HEK293 (cell line): ENCODE measurements at regions not wholly inside any gene's neighbourhood (a gene's known extent, or its start where the extent isn't known, plus 50 kb on each side); places are given as distances from the start of the nearest gene placed in this dataset.

Experiments used
- CTCF ChIA-PET: fragments of 350-600 bp; formaldehyde crosslinking; extraction: SDS; loops from one replicate; lab custom pipeline; 2021; ENCODE audit warnings: antibody characterized with exemption; lab: Yijun Ruan, JAX
- POLR2A ChIA-PET: fragments of 300-600 bp; formaldehyde crosslinking; extraction: SDS; loops from one replicate; lab custom pipeline; 2020; ENCODE audit warnings: antibody characterized with exemption, inconsistent platforms; lab: Yijun Ruan, JAX
- H3K27ac ChIP-seq: fragments of 200-500 bp; sonication (Bioruptor generic); 2 replicates; pipeline ENCODE4 v1.5.1; 2014; ENCODE audit warnings: low read depth, low read length, control low read depth, inconsistent platforms; ENCODE audit errors: extremely low read depth
- H3K36me3 ChIP-seq, 2 experiments: fragments of 200-500 bp in 1 of 2; sonication (Bioruptor generic) in 1 of 2; 1 replicate in 1 of 2; 2 replicates in 1 of 2; pipeline ENCODE4 v1.5.1; 2014 to 2017; ENCODE audit warnings: inconsistent platforms in 2 of 2, low read length in 2 of 2; ENCODE audit not compliant: control insufficient read depth in 2 of 2, insufficient read depth in 1 of 2
- H3K4me1 ChIP-seq: fragments of 200-500 bp; sonication (Bioruptor generic); 2 replicates; pipeline ENCODE4 v1.5.1; 2014; ENCODE audit warnings: mild to moderate bottlenecking, low read length, inconsistent platforms; ENCODE audit not compliant: control insufficient read depth, insufficient read depth
- H3K4me3 ChIP-seq: 2 replicates; pipeline ENCODE4 v1.5.1; 2011; ENCODE audit warnings: low read depth, mild to moderate bottlenecking, control low read depth, low read length, moderate library complexity
- H3K9me3 ChIP-seq: fragments of 200-500 bp; sonication (Bioruptor generic); 2 replicates; pipeline ENCODE4 v1.5.1; 2014; ENCODE audit warnings: low read depth, low read length, inconsistent platforms; ENCODE audit not compliant: control insufficient read depth, insufficient read depth
- BCL11A ChIP-seq: fragments of 450-650 bp; formaldehyde crosslinking; IDR thresholded peaks from 2 replicates; pipeline ENCODE4 v1.5.1; 2016; ENCODE audit warnings: low read depth, missing biosample characterization, missing genetic modification characterization
- GLI4 ChIP-seq: fragments of 450-650 bp; formaldehyde crosslinking; IDR thresholded peaks from 2 replicates; pipeline ENCODE4 v1.5.1; 2016; ENCODE audit warnings: missing biosample characterization, missing genetic modification characterization
- GLIS2 ChIP-seq: fragments of 450-650 bp; formaldehyde crosslinking; IDR thresholded peaks from 2 replicates; pipeline ENCODE4 v1.5.1; 2016; ENCODE audit warnings: missing biosample characterization, missing genetic modification characterization
- KLF7 ChIP-seq: fragments of 450-650 bp; formaldehyde crosslinking; IDR thresholded peaks from 2 replicates; pipeline ENCODE4 v1.5.1; 2016; ENCODE audit warnings: missing biosample characterization, missing genetic modification characterization, borderline replicate concordance
- PRDM2 ChIP-seq: fragments of 450-650 bp; formaldehyde crosslinking; IDR thresholded peaks from 2 replicates; pipeline ENCODE4 v1.5.1; 2016; ENCODE audit warnings: missing biosample characterization, missing genetic modification characterization, borderline replicate concordance
- SCRT2 ChIP-seq: fragments of 450-650 bp; formaldehyde crosslinking; IDR thresholded peaks from 2 replicates; pipeline ENCODE4 v1.5.1; 2016; ENCODE audit warnings: missing biosample characterization, missing genetic modification characterization
- ZBTB11 ChIP-seq: fragments of 450-650 bp; formaldehyde crosslinking; conservative IDR thresholded peaks from 2 replicates; pipeline ENCODE4 v1.5.1; 2016; ENCODE audit warnings: low read depth, missing biosample characterization, missing genetic modification characterization
- ZBTB17 ChIP-seq: fragments of 450-650 bp; formaldehyde crosslinking; IDR thresholded peaks from 2 replicates; pipeline ENCODE4 v1.5.1; 2016; ENCODE audit warnings: missing biosample characterization, missing genetic modification characterization
- ZNF114 ChIP-seq: fragments of 450-650 bp; formaldehyde crosslinking; IDR thresholded peaks from 2 replicates; pipeline ENCODE4 v1.5.0; 2017; ENCODE audit warnings: missing biosample characterization, missing genetic modification characterization
- ZNF157 ChIP-seq: fragments of 450-650 bp; formaldehyde crosslinking; IDR thresholded peaks from 2 replicates; pipeline ENCODE4 v1.5.1; 2016; ENCODE audit warnings: missing biosample characterization, missing genetic modification characterization
- ZNF175 ChIP-seq: fragments of 450-650 bp; formaldehyde crosslinking; IDR thresholded peaks from 2 replicates; pipeline ENCODE4 v1.5.1; 2016; ENCODE audit warnings: missing biosample characterization, missing genetic modification characterization
- ZNF416 ChIP-seq: fragments of 450-650 bp; formaldehyde crosslinking; IDR thresholded peaks from 2 replicates; pipeline ENCODE4 v1.5.1; 2016; ENCODE audit warnings: missing biosample characterization, missing genetic modification characterization
- ZNF654 ChIP-seq: fragments of 450-650 bp; formaldehyde crosslinking; IDR thresholded peaks from 2 replicates; pipeline ENCODE4 v1.5.1; 2016; ENCODE audit warnings: low read depth, missing biosample characterization, missing genetic modification characterization
- ZNF747 ChIP-seq: fragments of 450-650 bp; formaldehyde crosslinking; IDR thresholded peaks from 2 replicates; pipeline ENCODE4 v1.5.1; 2016; ENCODE audit warnings: missing biosample characterization, missing genetic modification characterization
- ZNF768 ChIP-seq: fragments of 450-650 bp; formaldehyde crosslinking; IDR thresholded peaks from 2 replicates; pipeline ENCODE4 v1.5.1; 2018; ENCODE audit warnings: missing biosample characterization, mild to moderate bottlenecking, missing genetic modification characterization
- ZNF785 ChIP-seq: fragments of 450-650 bp; formaldehyde crosslinking; IDR thresholded peaks from 2 replicates; pipeline ENCODE4 v1.5.1; 2016; ENCODE audit warnings: missing biosample characterization, missing genetic modification characterization
- ZNF837 ChIP-seq: fragments of 450-650 bp; formaldehyde crosslinking; IDR thresholded peaks from 2 replicates; pipeline ENCODE4 v1.5.1; 2016; ENCODE audit warnings: missing biosample characterization, missing genetic modification characterization
- ZSCAN5A ChIP-seq: fragments of 450-650 bp; formaldehyde crosslinking; IDR thresholded peaks from 2 replicates; pipeline ENCODE4 v1.5.1; 2016; ENCODE audit warnings: missing biosample characterization, missing genetic modification characterization
- TF ChIP-seq, protein P1 (sequence below): fragments of 450-650 bp; formaldehyde crosslinking; conservative IDR thresholded peaks from 2 replicates; pipeline ENCODE4 v1.5.1; 2016; ENCODE audit warnings: low read depth, missing biosample characterization, missing genetic modification characterization
- TF ChIP-seq, protein P2 (sequence below): fragments of 450-650 bp; formaldehyde crosslinking; IDR thresholded peaks from 2 replicates; pipeline ENCODE4 v1.5.1; 2016; ENCODE audit warnings: missing biosample characterization, missing genetic modification characterization

- TF ChIP-seq PRDM2 (tag by site-specific recombination) (no peak), ZNF747 (no peak), ZBTB11 (tag by site-specific recombination) (no peak), ZBTB17 (no peak), SCRT2 (no peak), ZNF416 (tag by site-specific recombination) (no peak), GLIS2 (tag by site-specific recombination) (no peak), ZSCAN5A (tag by site-specific recombination) (no peak), BCL11A (tag by site-specific recombination) (no peak)
- TF ChIP-seq, protein P1, sequence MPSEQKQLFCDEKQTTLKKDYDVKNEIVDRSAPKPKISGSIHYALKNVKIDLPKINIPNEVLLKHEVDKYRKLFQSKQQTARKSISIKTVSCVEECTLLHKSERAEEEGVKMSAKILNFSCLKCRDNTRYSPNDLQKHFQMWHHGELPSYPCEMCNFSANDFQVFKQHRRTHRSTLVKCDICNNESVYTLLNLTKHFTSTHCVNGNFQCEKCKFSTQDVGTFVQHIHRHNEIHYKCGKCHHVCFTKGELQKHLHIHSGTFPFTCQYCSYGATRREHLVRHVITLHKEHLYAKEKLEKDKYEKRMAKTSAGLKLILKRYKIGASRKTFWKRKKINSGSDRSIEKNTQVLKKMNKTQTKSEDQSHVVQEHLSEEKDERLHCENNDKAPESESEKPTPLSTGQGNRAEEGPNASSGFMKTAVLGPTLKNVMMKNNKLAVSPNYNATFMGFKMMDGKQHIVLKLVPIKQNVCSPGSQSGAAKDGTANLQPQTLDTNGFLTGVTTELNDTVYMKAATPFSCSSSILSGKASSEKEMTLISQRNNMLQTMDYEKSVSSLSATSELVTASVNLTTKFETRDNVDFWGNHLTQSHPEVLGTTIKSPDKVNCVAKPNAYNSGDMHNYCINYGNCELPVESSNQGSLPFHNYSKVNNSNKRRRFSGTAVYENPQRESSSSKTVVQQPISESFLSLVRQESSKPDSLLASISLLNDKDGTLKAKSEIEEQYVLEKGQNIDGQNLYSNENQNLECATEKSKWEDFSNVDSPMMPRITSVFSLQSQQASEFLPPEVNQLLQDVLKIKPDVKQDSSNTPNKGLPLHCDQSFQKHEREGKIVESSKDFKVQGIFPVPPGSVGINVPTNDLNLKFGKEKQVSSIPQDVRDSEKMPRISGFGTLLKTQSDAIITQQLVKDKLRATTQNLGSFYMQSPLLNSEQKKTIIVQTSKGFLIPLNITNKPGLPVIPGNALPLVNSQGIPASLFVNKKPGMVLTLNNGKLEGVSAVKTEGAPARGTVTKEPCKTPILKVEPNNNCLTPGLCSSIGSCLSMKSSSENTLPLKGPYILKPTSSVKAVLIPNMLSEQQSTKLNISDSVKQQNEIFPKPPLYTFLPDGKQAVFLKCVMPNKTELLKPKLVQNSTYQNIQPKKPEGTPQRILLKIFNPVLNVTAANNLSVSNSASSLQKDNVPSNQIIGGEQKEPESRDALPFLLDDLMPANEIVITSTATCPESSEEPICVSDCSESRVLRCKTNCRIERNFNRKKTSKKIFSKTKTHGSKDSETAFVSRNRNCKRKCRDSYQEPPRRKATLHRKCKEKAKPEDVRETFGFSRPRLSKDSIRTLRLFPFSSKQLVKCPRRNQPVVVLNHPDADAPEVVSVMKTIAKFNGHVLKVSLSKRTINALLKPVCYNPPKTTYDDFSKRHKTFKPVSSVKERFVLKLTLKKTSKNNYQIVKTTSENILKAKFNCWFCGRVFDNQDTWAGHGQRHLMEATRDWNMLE (tag by site-specific recombination) = no peak
Measured at GRCh38 chr6:140540743-140541142, 1166.3 kb upstream of the CITED2 start (continued).

- Histone ChIP-seq H3K4me3 (no peak overlapping the region), H3K27ac (no peak overlapping the region), H3K36me3 (no peaks in the 10 kb centered on the region), H3K9me3 (no peaks in the 10 kb centered on the region), H3K4me1 (no peaks in the 10 kb centered on the region)
- CTCF ChIA-PET = interaction anchor here (0.6 to 1.0 kb wide), 3 partner anchors 9 to 967 kb away, joined by 3 read pairs; no protein-coding TSS in a partner anchor
- POLR2A ChIA-PET = no interaction called here
- TF ChIP-seq ZNF654 (tag by site-specific recombination) (no peak), ZNF114 (tag by site-specific recombination) (no peak), ZNF768 (tag by site-specific recombination) (no peak), ZNF837 (tag by site-specific recombination) (no peak), ZNF785 (tag by site-specific recombination) (no peak), ZNF157 (tag by site-specific recombination) (no peak), GLI4 (tag by site-specific recombination) (no peak), KLF7 (no peak), ZNF175 (no peak)
- TF ChIP-seq, protein P2, sequence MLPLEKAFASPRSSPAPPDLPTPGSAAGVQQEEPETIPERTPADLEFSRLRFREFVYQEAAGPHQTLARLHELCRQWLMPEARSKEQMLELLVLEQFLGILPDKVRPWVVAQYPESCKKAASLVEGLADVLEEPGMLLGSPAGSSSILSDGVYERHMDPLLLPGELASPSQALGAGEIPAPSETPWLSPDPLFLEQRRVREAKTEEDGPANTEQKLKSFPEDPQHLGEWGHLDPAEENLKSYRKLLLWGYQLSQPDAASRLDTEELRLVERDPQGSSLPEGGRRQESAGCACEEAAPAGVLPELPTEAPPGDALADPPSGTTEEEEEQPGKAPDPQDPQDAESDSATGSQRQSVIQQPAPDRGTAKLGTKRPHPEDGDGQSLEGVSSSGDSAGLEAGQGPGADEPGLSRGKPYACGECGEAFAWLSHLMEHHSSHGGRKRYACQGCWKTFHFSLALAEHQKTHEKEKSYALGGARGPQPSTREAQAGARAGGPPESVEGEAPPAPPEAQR (tag by site-specific recombination) = no peak
Measured at GRCh38 chr6:140538926-140539325, 1164.5 kb upstream of the CITED2 start.
